ENCODE measurements at regions not wholly inside any gene's neighbourhood (a gene's known extent, or its start where the extent isn't known, plus 50 kb on each side); places are given as distances from the start of the nearest gene placed in this dataset.

GRCh38 chr5:82421119-82421518, 143.0 kb upstream of the RPS23 start (continued):
- TF ChIP-seq, protein P1, sequence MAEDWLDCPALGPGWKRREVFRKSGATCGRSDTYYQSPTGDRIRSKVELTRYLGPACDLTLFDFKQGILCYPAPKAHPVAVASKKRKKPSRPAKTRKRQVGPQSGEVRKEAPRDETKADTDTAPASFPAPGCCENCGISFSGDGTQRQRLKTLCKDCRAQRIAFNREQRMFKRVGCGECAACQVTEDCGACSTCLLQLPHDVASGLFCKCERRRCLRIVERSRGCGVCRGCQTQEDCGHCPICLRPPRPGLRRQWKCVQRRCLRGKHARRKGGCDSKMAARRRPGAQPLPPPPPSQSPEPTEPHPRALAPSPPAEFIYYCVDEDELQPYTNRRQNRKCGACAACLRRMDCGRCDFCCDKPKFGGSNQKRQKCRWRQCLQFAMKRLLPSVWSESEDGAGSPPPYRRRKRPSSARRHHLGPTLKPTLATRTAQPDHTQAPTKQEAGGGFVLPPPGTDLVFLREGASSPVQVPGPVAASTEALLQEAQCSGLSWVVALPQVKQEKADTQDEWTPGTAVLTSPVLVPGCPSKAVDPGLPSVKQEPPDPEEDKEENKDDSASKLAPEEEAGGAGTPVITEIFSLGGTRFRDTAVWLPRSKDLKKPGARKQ (CRISPR knock-in tag; IDR thresholded peaks at IDR 0.05), result no peak
- TF ChIP-seq, protein P2, sequence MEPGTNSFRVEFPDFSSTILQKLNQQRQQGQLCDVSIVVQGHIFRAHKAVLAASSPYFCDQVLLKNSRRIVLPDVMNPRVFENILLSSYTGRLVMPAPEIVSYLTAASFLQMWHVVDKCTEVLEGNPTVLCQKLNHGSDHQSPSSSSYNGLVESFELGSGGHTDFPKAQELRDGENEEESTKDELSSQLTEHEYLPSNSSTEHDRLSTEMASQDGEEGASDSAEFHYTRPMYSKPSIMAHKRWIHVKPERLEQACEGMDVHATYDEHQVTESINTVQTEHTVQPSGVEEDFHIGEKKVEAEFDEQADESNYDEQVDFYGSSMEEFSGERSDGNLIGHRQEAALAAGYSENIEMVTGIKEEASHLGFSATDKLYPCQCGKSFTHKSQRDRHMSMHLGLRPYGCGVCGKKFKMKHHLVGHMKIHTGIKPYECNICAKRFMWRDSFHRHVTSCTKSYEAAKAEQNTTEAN (CRISPR knock-in tag; IDR thresholded peaks at IDR 0.05), result no peak
- TF ChIP-seq, protein P3, sequence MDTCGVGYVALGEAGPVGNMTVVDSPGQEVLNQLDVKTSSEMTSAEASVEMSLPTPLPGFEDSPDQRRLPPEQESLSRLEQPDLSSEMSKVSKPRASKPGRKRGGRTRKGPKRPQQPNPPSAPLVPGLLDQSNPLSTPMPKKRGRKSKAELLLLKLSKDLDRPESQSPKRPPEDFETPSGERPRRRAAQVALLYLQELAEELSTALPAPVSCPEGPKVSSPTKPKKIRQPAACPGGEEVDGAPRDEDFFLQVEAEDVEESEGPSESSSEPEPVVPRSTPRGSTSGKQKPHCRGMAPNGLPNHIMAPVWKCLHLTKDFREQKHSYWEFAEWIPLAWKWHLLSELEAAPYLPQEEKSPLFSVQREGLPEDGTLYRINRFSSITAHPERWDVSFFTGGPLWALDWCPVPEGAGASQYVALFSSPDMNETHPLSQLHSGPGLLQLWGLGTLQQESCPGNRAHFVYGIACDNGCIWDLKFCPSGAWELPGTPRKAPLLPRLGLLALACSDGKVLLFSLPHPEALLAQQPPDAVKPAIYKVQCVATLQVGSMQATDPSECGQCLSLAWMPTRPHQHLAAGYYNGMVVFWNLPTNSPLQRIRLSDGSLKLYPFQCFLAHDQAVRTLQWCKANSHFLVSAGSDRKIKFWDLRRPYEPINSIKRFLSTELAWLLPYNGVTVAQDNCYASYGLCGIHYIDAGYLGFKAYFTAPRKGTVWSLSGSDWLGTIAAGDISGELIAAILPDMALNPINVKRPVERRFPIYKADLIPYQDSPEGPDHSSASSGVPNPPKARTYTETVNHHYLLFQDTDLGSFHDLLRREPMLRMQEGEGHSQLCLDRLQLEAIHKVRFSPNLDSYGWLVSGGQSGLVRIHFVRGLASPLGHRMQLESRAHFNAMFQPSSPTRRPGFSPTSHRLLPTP (IDR thresholded peaks at IDR 0.05; ENCODE audit: borderline replicate concordance, extremely low read depth, insufficient read length), result no peak
- no peak for TF ChIP-seq CEBPG (CRISPR knock-in tag; IDR thresholded peaks at IDR 0.05)
- TF ChIP-seq CEBPG (tag; conservative IDR thresholded peaks at IDR 0.05 in 1 of 2, IDR thresholded peaks at IDR 0.05 in 1 of 2), result peak in 1 of 2 experiments; percentile 61; a peak in 1 of 4 replicates
- TF ChIP-seq L3MBTL2 (IDR thresholded peaks at IDR 0.05), result no peak
- TF ChIP-seq MAFG (tag; conservative IDR thresholded peaks at IDR 0.05), result peak; percentile 55; the same call in 1 of the 2 replicates
- no peak for TF ChIP-seq POLR2AphosphoS5 (IDR thresholded peaks at IDR 0.05; ENCODE audit: control insufficient read depth, insufficient read depth, low read depth, low read length)
- TF ChIP-seq BCL6 (CRISPR knock-in tag; IDR thresholded peaks at IDR 0.05), result no peak
- no peak for TF ChIP-seq CBX5 (IDR thresholded peaks at IDR 0.05; ENCODE audit: borderline replicate concordance, low read depth)
- TF ChIP-seq, protein P4, sequence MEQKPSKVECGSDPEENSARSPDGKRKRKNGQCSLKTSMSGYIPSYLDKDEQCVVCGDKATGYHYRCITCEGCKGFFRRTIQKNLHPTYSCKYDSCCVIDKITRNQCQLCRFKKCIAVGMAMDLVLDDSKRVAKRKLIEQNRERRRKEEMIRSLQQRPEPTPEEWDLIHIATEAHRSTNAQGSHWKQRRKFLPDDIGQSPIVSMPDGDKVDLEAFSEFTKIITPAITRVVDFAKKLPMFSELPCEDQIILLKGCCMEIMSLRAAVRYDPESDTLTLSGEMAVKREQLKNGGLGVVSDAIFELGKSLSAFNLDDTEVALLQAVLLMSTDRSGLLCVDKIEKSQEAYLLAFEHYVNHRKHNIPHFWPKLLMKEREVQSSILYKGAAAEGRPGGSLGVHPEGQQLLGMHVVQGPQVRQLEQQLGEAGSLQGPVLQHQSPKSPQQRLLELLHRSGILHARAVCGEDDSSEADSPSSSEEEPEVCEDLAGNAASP (IDR thresholded peaks at IDR 0.05), result no peak
- no peak for TF ChIP-seq MYC (IDR thresholded peaks at IDR 0.05; ENCODE audit: low read depth, low read length)
- TF ChIP-seq MYC (CRISPR knock-in tag; IDR thresholded peaks at IDR 0.05; ENCODE audit: borderline replicate concordance, low read depth), result no peak
- no peak for TF ChIP-seq ZBTB8A (IDR thresholded peaks at IDR 0.05; ENCODE audit: partially characterized antibody)
- TF ChIP-seq E2F3 (CRISPR knock-in tag; IDR thresholded peaks at IDR 0.05), result no peak
- TF ChIP-seq SMARCC2 (IDR thresholded peaks at IDR 0.05; ENCODE audit: low read depth), result no peak
- TF ChIP-seq MYBL2 (IDR thresholded peaks at IDR 0.05; ENCODE audit: low read depth), result no peak
- TF ChIP-seq MYBL2 (CRISPR knock-in tag; IDR thresholded peaks at IDR 0.05; ENCODE audit: borderline replicate concordance), result no peak
- TF ChIP-seq ZNF589 (CRISPR knock-in tag; IDR thresholded peaks at IDR 0.05; ENCODE audit: low read depth), result peak; percentile 41; the same call in 1 of the 2 replicates
- TF ChIP-seq HOXB6 (CRISPR knock-in tag; IDR thresholded peaks at IDR 0.05; ENCODE audit: borderline replicate concordance), result no peak
- TF ChIP-seq EHMT2 (IDR thresholded peaks at IDR 0.05), result no peak
- no peak for TF ChIP-seq MXD1 (CRISPR knock-in tag; IDR thresholded peaks at IDR 0.05; ENCODE audit: borderline replicate concordance, poor library complexity, severe bottlenecking)
